ENCODE measurements at regions not wholly inside any gene's neighbourhood (a gene's known extent, or its start where the extent isn't known, plus 50 kb on each side); places are given as distances from the start of the nearest gene placed in this dataset.

- TF ChIP-seq EZH2 (IDR thresholded peaks at IDR 0.05) (no peak), POLR2AphosphoS5 (IDR thresholded peaks at IDR 0.05; ENCODE audit: borderline replicate concordance, low read depth, low read length) (no peak), FOXP2 (optimal IDR thresholded peaks at IDR 0.05; ENCODE audit: control extremely low read depth, extremely low read length, insufficient read depth) (no peak)
These were observed 654.6 kb downstream of the ELAVL2 start for GRCh38 chr9:23171479-23171878.
